OCI-LY7 (cell line): ENCODE measurements at regions not wholly inside any gene's neighbourhood (a gene's known extent, or its start where the extent isn't known, plus 50 kb on each side); places are given as distances from the start of the nearest gene placed in this dataset.

ENCODE experiments used
- CTCF ChIP-seq: fragments of 200-600 bp; sonication (generic); conservative IDR thresholded peaks from 2 replicates; pipeline ENCODE4 v1.5.1; 2014; ENCODE audit warnings: mild to moderate bottlenecking, antibody characterized with exemption, low read length, moderate library complexity, mixed read lengths
- EZH2phosphoT487 ChIP-seq: fragments of 200-600 bp; sonication (generic); IDR thresholded peaks from 2 replicates; pipeline ENCODE4 v1.6.1; 2018; ENCODE audit warnings: low read depth, borderline replicate concordance, mild to moderate bottlenecking, mixed run types, antibody characterized with exemption, low read length, moderate library complexity, mixed read lengths

DNA sequence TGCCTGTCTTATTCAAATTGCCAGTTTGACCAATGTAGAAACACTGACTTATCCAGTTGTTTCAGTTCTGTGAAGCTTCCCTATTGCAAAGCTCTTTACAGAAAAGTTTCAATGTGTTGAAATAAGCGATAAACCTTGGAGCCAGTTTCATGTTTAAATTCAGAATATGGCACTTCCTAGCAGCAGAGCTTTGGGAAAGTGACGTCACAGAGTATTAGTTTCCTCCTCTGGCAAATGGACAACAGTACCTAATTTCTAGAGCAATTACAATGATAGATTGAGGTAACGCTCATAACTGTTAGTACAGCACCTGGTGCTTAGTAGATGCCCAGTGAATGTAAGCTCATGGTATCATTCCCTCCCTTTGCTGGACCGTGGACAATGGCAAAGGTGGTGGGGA lies 527.5 kb upstream of the DAB1 start:
- TF ChIP-seq CTCF (no peak), EZH2phosphoT487 (no peak)
